SJCRH30 (cell line): ENCODE measurements at regions not wholly inside any gene's neighbourhood (a gene's known extent, or its start where the extent isn't known, plus 50 kb on each side); places are given as distances from the start of the nearest gene placed in this dataset.

Experiments used
- DNase-seq, 2 experiments: peaks; one replicate each; pipeline ENCODE4 v3.0.0-alpha.2; 2015 to 2020
- H3K27ac ChIP-seq: fragments of 250-450 bp; sonication (Bioruptor Pico); 2 replicates; pipeline ENCODE4 v1.5.1; 2020; ENCODE audit warnings: mild to moderate bottlenecking, moderate library complexity
- H3K27me3 ChIP-seq: fragments of 250-450 bp; sonication (Bioruptor Pico); 2 replicates; pipeline ENCODE4 v1.5.1; 2020; ENCODE audit warnings: mild to moderate bottlenecking, moderate library complexity
- H3K36me3 ChIP-seq: fragments of 250-450 bp; sonication (Bioruptor Pico); 2 replicates; pipeline ENCODE4 v1.5.1; 2020; ENCODE audit warnings: mild to moderate bottlenecking, moderate library complexity
- H3K4me1 ChIP-seq: fragments of 250-450 bp; sonication (Bioruptor Pico); 2 replicates; pipeline ENCODE4 v1.5.1; 2020; ENCODE audit warnings: mild to moderate bottlenecking, moderate library complexity
- H3K4me3 ChIP-seq: fragments of 250-450 bp; sonication (Bioruptor Pico); 2 replicates; pipeline ENCODE4 v1.5.1; 2020; ENCODE audit warnings: mild to moderate bottlenecking, moderate library complexity
- H3K9me3 ChIP-seq: fragments of 250-450 bp; sonication (Bioruptor Pico); replicated peaks from 2 replicates; pipeline ENCODE4 v1.5.1; 2020; ENCODE audit warnings: mild to moderate bottlenecking, moderate library complexity

DNA sequence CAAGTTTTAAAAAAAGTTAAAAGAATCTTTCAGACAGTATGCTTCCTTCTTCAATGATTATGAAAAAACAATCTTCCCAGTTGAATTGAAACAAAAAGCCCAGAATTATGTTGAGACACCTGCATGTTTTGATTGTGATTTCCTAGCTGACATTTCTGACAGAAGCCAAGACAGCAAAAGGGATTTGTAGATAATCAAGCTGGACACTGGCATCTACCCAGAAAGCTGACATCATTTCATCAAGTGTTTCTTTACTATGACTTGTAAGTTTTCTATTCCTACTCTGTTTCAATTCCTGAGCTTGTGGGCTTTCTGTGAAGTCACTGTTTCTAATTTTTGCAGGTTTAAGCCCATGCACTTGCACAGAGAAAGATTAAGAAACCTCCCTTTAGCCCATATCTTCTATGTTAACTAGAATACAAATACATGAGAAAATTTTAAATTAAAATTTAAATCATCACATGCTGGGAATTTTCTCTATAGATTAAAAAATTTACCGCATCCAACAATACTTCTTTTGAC is 82.9 kb upstream of the CCDC85A start:
- Histone ChIP-seq H3K4me1 (peaks cover 6% of the 10 kb centered on the region), H3K36me3 (no peaks in the 10 kb centered on the region; the same call in 1 of the 2 replicates), H3K9me3 (0 out of 2 replicates have a peak, but pooled peaks cover 3% of the 10 kb centered on the region), H3K27me3 (peaks cover 5% of the 10 kb centered on the region; the same call in 1 of the 2 replicates), H3K27ac (no peak overlapping the region), H3K4me3 (no peak overlapping the region)
- no peak for DNase-seq

DNA sequence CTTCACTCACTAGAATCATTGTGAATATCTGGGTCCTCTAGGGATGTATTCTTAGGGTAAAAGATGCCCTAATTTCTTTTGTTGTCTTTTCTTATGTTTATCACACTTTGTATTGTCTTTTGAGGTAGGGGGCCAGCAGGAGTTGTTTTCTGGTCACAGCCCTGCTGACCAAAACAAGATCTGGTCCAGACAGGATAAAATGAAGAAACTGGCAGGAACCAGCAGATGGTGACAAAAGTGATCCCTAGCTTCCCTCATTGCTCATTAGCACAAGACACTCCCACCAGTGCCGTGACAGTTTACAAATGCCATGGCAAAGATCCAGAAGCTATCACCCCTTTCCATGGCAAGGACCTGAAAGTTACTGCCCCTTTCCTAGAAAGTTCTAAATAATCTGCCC is 81.7 kb upstream of the CCDC85A start:
- H3K27me3 ChIP-seq, result peaks cover 6% of the 10 kb centered on the region; the same call in 1 of the 2 replicates
- no peak overlapping the region for H3K4me3 ChIP-seq
- no peak for DNase-seq
- peaks cover 6% of the 10 kb centered on the region for H3K4me1 ChIP-seq
- 0 out of 2 replicates have a peak, but pooled peaks cover 3% of the 10 kb centered on the region for H3K9me3 ChIP-seq
- H3K27ac ChIP-seq, result no peak overlapping the region
- no peaks in the 10 kb centered on the region; the same call in 1 of the 2 replicates for H3K36me3 ChIP-seq

DNA sequence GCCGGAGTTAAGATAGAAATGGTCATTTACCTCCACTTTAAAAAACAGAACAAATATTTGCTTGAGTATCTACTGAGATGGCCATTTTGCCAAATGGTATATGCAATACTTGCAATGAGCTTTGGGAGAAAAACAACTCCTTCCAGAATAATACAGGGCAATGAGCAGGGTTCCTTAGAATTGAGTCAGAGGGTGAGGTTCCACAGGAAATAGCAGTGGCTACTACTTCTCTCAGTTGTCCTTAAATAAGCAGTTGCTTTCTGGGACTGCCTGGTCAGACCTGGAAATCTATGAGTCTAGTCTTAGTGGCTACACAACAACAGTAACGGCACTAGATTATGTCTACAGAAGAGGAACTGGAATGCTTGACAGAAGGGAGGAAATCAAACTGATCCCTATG is 80.9 kb upstream of the CCDC85A start:
- H3K36me3 ChIP-seq, result no peaks in the 10 kb centered on the region; the same call in 1 of the 2 replicates
- H3K27ac ChIP-seq, result no peak overlapping the region
- peaks cover 6% of the 10 kb centered on the region; the same call in 1 of the 2 replicates for H3K27me3 ChIP-seq
- DNase-seq, result no peak
- H3K9me3 ChIP-seq, result 0 out of 2 replicates have a peak, but pooled peaks cover 3% of the 10 kb centered on the region
- H3K4me3 ChIP-seq, result no peak overlapping the region
- peaks cover 6% of the 10 kb centered on the region for H3K4me1 ChIP-seq

DNA sequence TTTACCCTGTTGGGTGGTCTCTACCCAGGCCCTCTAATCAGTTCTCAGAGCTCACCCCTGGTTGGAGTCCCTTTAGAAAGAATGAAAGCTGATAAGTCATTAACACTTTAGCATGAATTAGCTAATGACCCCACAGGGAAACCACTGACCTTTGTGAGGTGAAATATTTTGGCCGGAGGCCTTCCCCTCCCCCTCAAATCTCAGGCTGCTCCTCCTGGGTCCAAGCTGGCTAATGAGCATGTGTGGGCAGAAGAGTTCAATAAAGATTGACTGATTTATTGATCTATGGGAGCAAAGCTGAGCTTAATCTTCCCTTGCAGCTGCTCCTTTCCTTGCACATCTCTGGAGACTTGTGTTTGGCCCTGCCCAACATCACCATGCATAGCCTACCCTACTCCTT is 78.8 kb upstream of the CCDC85A start:
- no peak overlapping the region for H3K27ac ChIP-seq
- H3K4me3 ChIP-seq, result no peak overlapping the region
- DNase-seq, result no peak
- H3K4me1 ChIP-seq, result peaks cover 3% of the 10 kb centered on the region
- H3K36me3 ChIP-seq, result no peaks in the 10 kb centered on the region
- peaks cover 10% of the 10 kb centered on the region for H3K27me3 ChIP-seq
- no peaks in the 10 kb centered on the region for H3K9me3 ChIP-seq

DNA sequence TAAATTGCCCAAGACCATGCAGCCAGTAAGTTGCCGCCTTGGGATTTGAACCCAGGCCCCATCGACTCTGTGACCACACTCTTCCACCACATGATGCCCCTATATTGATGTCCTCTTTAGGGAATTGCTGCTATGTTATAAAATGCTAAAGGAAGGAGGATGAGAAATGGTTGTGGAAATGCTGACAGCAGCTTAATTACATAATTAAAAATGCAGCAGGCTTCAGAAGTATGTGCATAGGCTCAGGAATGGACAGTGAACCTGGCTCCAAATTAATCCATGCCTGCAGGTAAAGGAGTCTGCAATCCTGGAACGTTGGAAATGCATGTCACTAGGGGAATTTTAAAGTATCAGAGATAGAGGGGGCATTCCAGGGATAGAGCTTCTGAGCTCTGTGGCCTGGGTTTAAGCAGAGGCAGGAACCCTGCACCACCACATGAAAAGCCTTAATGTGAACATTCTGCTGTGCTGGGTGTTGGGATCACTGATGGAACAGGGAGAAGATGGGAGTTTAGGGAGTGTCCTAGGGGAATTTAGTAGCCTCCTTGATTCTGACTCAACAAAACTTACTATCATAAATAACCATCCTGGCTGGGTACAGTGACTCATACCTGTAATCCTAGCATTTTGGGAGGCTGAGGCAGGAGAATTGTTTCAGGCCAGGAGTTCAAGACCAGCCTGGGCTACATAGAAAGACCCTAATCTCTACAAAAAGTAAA is 76.1 kb upstream of the CCDC85A start:
- Histone ChIP-seq H3K9me3 (no peaks in the 10 kb centered on the region), H3K27me3 (peaks cover 14% of the 10 kb centered on the region), H3K4me3 (no peak overlapping the region), H3K27ac (no peak overlapping the region), H3K4me1 (no peaks in the 10 kb centered on the region), H3K36me3 (no peaks in the 10 kb centered on the region)
- DNase-seq, result no peak

DNA sequence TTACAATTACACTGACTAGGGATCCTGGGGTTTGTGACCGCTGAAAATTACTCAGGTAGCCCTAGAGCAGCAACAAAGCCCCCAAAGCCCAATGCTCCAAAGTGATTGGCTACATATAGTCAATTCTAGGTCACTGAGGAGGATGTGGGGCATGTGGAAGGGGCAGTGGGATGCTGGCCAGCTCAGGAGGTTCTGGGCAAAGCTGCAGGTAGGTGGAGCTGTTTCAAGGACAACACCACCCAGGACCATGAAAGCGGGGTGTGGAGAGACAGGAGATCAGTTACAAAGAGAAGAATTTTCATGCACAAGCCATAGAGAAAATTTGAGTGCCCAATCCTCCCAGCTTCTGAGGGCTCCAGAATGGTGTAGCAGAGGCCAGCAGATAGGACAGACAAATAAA is 75.0 kb upstream of the CCDC85A start:
- no peak for DNase-seq
- H3K4me3 ChIP-seq, result no peak overlapping the region
- H3K36me3 ChIP-seq, result no peaks in the 10 kb centered on the region
- peaks cover 16% of the 10 kb centered on the region for H3K27me3 ChIP-seq
- no peaks in the 10 kb centered on the region for H3K4me1 ChIP-seq
- H3K9me3 ChIP-seq, result no peaks in the 10 kb centered on the region
- H3K27ac ChIP-seq, result no peak overlapping the region

DNA sequence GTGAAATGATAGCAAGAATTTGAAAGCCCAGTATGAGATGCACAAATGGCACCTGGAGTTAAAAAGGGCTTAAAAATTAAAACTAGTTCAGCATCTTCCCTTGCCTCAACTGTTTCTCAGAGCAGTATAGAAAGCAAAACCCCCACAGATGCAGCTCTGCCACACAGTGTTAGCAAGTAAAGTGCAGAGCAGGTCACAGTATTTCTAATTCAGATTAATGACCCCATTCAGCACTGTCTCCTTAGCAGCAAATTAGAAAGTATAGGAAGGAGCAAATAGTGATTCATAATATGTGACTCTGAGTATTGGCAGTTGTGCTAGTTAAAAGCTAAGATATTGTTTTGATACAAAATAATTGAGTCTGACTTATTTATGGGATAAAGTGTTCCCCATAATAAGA is 73.8 kb upstream of the CCDC85A start:
- H3K4me1 ChIP-seq, result no peaks in the 10 kb centered on the region
- H3K36me3 ChIP-seq, result no peaks in the 10 kb centered on the region
- H3K9me3 ChIP-seq, result no peaks in the 10 kb centered on the region
- no peak overlapping the region for H3K4me3 ChIP-seq
- H3K27me3 ChIP-seq, result peaks cover 17% of the 10 kb centered on the region; the same call in 1 of the 2 replicates
- DNase-seq, result no peak
- no peak overlapping the region for H3K27ac ChIP-seq

DNA sequence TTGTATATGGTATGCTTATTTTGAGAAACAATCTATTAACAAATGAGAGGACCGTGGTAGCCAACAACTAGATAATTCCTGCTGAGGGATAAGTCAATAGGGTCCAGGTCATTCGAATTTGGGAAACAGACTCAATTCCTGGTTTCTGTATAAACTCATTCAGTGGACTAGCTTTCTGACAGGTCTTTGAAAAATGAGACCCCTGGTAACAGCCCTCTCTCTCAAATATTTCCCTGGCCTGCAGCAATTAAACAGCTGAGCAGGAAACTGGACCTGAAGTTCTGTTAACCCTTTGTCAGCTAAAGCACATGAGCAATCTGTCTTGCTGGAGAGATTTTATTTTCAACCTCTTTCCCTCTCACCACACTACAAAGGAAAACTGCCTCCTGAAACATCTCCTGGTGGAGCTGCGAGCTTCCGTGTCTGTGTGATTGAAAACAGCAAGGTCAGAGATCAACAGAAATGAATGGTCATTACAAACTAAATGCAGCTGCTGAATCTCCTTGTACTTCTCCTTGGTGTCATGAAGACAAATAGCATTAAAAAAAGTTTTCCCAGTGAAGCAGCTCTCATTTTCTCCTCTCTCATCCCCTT is 70.3 kb upstream of the CCDC85A start:
- no peak overlapping the region for H3K27ac ChIP-seq
- DNase-seq, result no peak
- H3K4me3 ChIP-seq, result no peak overlapping the region
- no peaks in the 10 kb centered on the region for H3K9me3 ChIP-seq
- H3K4me1 ChIP-seq, result no peaks in the 10 kb centered on the region
- no peaks in the 10 kb centered on the region for H3K36me3 ChIP-seq
- H3K27me3 ChIP-seq, result peaks cover 14% of the 10 kb centered on the region; the same call in 1 of the 2 replicates

DNA sequence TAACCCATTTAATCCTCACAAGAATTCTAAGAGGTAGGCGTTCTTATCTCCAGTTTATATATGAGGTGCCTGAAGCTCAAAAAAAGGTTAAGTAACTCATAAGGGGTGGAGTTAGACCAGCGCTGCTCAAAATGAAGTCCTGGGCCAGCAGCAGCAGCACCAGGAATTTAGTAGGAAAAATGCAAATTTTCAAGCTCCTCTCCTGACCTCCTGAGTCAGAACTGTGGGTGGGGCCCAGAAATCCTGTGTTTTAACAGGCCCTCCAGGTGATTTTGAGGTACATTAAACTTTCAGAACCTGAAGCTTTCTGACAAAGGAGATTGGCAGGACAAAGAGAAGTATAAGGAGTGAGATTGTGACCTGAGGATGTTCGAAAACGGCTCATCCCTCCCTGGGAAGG is 66.0 kb upstream of the CCDC85A start:
- no peak overlapping the region for H3K27ac ChIP-seq
- H3K36me3 ChIP-seq, result no peaks in the 10 kb centered on the region
- no peak for DNase-seq
- no peaks in the 10 kb centered on the region for H3K9me3 ChIP-seq
- H3K4me3 ChIP-seq, result no peak overlapping the region
- H3K27me3 ChIP-seq, result peaks cover 11% of the 10 kb centered on the region; the same call in 1 of the 2 replicates
- no peaks in the 10 kb centered on the region for H3K4me1 ChIP-seq

DNA sequence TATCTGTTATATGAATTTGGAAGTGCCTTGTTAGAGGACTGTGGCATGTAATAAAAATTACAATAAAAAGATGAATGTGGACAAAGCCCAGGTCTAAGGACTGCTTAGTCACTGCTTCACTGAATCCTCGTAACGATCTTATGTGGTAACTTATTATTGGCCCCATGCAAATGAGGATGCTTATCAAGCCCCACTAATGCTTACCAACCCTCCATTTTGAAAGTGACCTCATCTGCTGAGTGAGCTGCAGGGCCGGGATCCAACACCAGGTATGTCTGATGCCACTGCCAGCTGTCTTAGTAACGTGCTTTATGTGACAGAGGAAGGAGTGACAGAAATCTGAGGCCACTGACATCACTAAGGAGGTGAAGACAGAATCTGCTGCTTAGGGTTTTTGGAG is 65.3 kb upstream of the CCDC85A start:
- DNase-seq, result no peak
- no peaks in the 10 kb centered on the region for H3K4me1 ChIP-seq
- no peaks in the 10 kb centered on the region for H3K9me3 ChIP-seq
- no peaks in the 10 kb centered on the region for H3K36me3 ChIP-seq
- H3K27me3 ChIP-seq, result peaks cover 11% of the 10 kb centered on the region; the same call in 1 of the 2 replicates
- no peak overlapping the region for H3K4me3 ChIP-seq
- no peak overlapping the region for H3K27ac ChIP-seq

DNA sequence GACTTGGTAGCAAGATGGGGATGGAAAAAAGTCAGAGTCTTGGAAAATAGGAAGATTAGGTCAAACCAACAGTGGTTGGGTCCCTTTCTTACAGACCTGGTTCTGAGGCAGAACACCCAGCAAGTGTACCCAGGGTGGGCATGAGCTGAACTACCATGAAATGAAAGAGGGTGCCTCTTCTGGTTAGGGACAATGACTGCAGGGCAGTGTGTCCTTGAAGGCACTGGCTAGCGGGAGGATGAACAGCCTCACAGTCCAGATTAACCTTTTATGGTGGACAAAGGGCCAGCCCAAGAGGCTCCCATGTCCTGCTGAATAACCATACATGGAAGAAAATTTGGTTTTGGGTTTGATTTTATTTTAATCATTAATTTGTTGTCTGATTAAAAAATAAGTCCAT is 61.8 kb upstream of the CCDC85A start:
- Histone ChIP-seq H3K4me3 (no peak overlapping the region), H3K27me3 (no peaks in the 10 kb centered on the region), H3K27ac (no peak overlapping the region), H3K36me3 (no peaks in the 10 kb centered on the region), H3K9me3 (no peaks in the 10 kb centered on the region), H3K4me1 (no peaks in the 10 kb centered on the region)
- DNase-seq, result no peak

DNA sequence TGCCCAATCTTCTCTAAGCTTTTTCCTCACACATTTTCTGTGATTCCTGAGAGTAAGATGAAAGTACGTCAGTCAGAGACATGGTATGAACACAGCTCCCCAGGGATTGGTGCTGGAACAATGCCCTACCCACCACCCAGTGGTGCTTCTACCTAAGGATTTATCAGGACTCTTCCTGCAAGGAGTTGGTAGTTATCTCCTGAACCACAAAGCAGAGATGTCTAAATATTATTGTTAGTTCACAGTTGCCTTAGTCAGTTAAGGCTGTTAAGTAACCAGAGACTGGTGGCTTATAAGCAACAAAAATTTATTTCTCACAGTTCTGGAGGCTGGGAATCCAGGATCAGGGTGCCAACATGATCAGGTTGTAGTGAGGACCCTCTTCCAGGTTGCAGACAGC is 60.3 kb upstream of the CCDC85A start:
- Histone ChIP-seq H3K4me1 (no peaks in the 10 kb centered on the region), H3K4me3 (no peak overlapping the region)

DNA sequence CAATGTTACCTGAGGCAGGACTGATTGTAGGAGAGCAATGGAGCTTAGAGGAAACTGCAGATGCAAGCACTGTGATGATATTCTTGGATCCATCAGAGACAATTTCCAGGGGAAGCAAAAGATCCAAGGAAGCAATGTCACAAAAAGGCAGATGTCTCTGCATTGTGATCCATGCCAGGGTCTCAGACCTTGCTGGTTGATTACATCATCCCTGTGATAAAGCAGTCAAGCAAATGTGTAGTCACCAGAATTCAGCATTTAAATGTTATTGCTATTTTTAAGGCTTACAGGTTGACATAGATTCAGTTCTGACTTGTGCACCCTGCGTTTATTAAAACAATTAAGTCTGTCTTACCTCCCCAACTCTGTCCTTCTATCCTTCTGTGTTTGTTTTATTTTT is 56.8 kb upstream of the CCDC85A start:
- H3K36me3 ChIP-seq, result no peaks in the 10 kb centered on the region
- H3K4me3 ChIP-seq, result no peak overlapping the region
- no peak for DNase-seq
- no peaks in the 10 kb centered on the region; the same call in 1 of the 2 replicates for H3K27me3 ChIP-seq
- H3K9me3 ChIP-seq, result no peaks in the 10 kb centered on the region
- H3K27ac ChIP-seq, result no peak overlapping the region
- H3K4me1 ChIP-seq, result no peaks in the 10 kb centered on the region

More for the DNA sequence above, 60.3 kb upstream of the CCDC85A start:
- no peaks in the 10 kb centered on the region for H3K36me3 ChIP-seq
- H3K27ac ChIP-seq, result no peak overlapping the region
- DNase-seq, result no peak
- H3K9me3 ChIP-seq, result no peaks in the 10 kb centered on the region
- H3K27me3 ChIP-seq, result no peaks in the 10 kb centered on the region; the same call in 1 of the 2 replicates

DNA sequence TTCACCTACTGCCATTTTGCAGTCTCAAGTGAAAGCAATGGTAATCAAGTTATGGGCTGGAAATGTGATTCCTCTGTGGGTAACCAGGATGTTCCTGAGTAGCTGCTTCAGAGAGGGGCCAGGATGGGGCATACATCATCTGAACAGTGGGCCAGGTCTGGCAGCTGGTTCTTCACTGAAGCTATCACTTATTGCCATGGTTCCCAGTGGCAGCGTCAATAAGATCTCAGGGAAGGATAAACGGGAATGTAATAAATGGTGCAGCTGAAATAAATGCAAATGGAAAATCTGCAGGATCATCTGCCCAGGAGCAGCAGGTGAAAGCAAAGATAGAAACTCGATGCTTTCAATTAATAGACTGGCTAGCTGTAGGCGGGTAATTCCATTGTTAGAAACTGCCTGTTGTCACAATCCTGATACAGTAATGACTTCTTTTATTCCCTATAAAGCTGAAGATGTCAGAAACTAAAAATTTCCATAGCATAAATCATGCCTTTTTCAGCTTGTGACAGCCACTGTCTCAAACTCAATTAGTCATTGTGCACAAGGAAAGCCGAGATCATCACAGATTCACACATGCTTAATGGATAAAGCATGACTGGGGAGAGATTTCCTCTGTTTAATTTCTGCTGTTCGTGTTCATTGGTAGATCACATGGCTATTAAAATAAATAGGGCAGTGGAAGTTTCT is 56.2 kb upstream of the CCDC85A start:
- H3K36me3 ChIP-seq, result no peaks in the 10 kb centered on the region

DNA sequence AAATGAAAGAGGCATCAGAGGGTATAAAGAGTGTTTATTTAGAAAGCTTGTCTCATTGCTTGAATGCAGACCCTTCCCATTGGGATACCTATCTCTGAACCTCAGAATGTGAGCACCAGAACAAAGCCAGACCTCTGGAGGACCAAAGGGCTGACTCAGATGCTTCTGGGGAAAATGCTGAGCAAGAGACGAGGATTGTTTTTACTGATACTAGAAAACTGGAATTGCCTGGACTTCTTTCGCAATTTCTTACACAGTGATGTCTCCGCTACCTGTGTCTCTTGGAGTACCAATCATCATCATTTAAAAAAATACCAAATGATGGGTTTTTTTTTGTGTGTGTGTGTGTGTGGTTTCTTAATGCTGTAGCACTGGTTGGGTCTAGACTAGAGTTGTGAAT is 55.6 kb upstream of the CCDC85A start:
- no peak overlapping the region for H3K27ac ChIP-seq

More for the DNA sequence above, 56.2 kb upstream of the CCDC85A start:
- H3K9me3 ChIP-seq, result no peaks in the 10 kb centered on the region
- no peak for DNase-seq
- H3K4me3 ChIP-seq, result no peak overlapping the region
- H3K27me3 ChIP-seq, result no peaks in the 10 kb centered on the region; the same call in 1 of the 2 replicates
- H3K27ac ChIP-seq, result no peak overlapping the region
- H3K4me1 ChIP-seq, result no peaks in the 10 kb centered on the region

More for the DNA sequence above, 55.6 kb upstream of the CCDC85A start:
- Histone ChIP-seq H3K27me3 (no peaks in the 10 kb centered on the region; the same call in 1 of the 2 replicates), H3K9me3 (no peaks in the 10 kb centered on the region), H3K36me3 (no peaks in the 10 kb centered on the region), H3K4me1 (no peaks in the 10 kb centered on the region), H3K4me3 (no peak overlapping the region)
- no peak for DNase-seq
